ENCODE measurements at regions not wholly inside any gene's neighbourhood (a gene's known extent, or its start where the extent isn't known, plus 50 kb on each side); places are given as distances from the start of the nearest gene placed in this dataset.
"Not testable (repeated sequence)": the region's sequence is repeated elsewhere in the genome, so short reads cannot be mapped to it uniquely, and the experiment has no call there.

DNA sequence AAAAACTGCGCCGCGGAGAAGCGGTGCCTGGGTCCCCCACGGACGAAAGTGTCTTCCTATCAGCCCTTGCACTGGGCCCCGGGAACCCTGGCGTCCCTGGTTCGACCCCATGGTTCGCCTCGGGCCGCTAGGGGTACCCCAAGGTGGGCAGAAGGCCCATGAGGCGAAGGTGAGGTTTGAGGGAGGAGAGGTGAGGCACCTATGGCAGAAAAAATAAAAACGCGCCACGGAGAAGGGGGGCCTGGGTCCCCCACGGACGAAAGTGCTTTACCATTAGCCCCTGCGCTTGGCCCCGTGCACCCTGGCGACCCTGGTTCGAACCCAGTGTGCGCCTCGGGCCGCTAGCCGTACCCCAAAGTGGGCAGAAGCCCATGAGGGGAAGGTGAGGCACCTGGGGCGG lies 756.1 kb downstream of the SPATA31A1 start:
- TF ChIP-seq, protein P1, sequence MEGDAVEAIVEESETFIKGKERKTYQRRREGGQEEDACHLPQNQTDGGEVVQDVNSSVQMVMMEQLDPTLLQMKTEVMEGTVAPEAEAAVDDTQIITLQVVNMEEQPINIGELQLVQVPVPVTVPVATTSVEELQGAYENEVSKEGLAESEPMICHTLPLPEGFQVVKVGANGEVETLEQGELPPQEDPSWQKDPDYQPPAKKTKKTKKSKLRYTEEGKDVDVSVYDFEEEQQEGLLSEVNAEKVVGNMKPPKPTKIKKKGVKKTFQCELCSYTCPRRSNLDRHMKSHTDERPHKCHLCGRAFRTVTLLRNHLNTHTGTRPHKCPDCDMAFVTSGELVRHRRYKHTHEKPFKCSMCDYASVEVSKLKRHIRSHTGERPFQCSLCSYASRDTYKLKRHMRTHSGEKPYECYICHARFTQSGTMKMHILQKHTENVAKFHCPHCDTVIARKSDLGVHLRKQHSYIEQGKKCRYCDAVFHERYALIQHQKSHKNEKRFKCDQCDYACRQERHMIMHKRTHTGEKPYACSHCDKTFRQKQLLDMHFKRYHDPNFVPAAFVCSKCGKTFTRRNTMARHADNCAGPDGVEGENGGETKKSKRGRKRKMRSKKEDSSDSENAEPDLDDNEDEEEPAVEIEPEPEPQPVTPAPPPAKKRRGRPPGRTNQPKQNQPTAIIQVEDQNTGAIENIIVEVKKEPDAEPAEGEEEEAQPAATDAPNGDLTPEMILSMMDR (IDR thresholded peaks at IDR 0.05): not testable (repeated sequence)
- not testable (repeated sequence) for TF ChIP-seq POLR2A (IDR thresholded peaks at IDR 0.05)

All from esophagus squamous epithelium (tissue), 4 donors.